Loucy (cell line): ENCODE measurements at regions not wholly inside any gene's neighbourhood (a gene's known extent, or its start where the extent isn't known, plus 50 kb on each side); places are given as distances from the start of the nearest gene placed in this dataset.

Experiments used
- H2AFZ ChIP-seq: fragments of 200-600 bp; sonication (generic); 2 replicates; pipeline ENCODE4 v1.6.0; 2016; ENCODE audit warnings: antibody characterized with exemption, mild to moderate bottlenecking, low read length, moderate library complexity
- H3F3A ChIP-seq: fragments of 200-600 bp; 2 replicates; pipeline ENCODE4 v1.6.0; 2016; ENCODE audit warnings: antibody characterized with exemption, low read depth, mild to moderate bottlenecking
- H3K27me3 ChIP-seq: fragments of 200-600 bp; sonication (generic); 2 replicates; pipeline ENCODE4 v1.6.1; 2014; ENCODE audit warnings: low read length, mild to moderate bottlenecking; ENCODE audit not compliant: insufficient read depth, poor library complexity, severe bottlenecking
- H3K36me3 ChIP-seq: fragments of 200-600 bp; sonication (generic); 2 replicates; pipeline ENCODE4 v1.6.1; 2016; ENCODE audit warnings: low read length; ENCODE audit not compliant: insufficient read depth
- H3K4me1 ChIP-seq: fragments of 200-600 bp; sonication (generic); 2 replicates; pipeline ENCODE4 v1.5.1; 2014; ENCODE audit warnings: low read length, mild to moderate bottlenecking; ENCODE audit not compliant: insufficient read depth, poor library complexity, severe bottlenecking
- H3K4me2 ChIP-seq: fragments of 200-600 bp; sonication (generic); 2 replicates; pipeline ENCODE4 v1.6.0; 2014; ENCODE audit warnings: antibody characterized with exemption, low read length, low read depth, mild to moderate bottlenecking; ENCODE audit not compliant: poor library complexity, severe bottlenecking
- H3K4me3 ChIP-seq: fragments of 200-600 bp; sonication (generic); 2 replicates; pipeline ENCODE4 v1.5.1; 2014; ENCODE audit warnings: low read length, mild to moderate bottlenecking, mixed read lengths; ENCODE audit not compliant: poor library complexity, severe bottlenecking
- H3K79me2 ChIP-seq: fragments of 200-600 bp; sonication (generic); 2 replicates; pipeline ENCODE4 v1.6.1; 2014; ENCODE audit warnings: low read length; ENCODE audit not compliant: insufficient read depth
- H3K9ac ChIP-seq: fragments of 200-600 bp; sonication (generic); 2 replicates; pipeline ENCODE4 v1.6.0; 2014; ENCODE audit warnings: mild to moderate bottlenecking, low read depth, low read length, moderate library complexity; ENCODE audit not compliant: poor library complexity, severe bottlenecking
- H3K9me2 ChIP-seq: fragments of 200-600 bp; sonication (generic); replicated peaks from 2 replicates; pipeline ENCODE4 v1.6.1; 2016; ENCODE audit warnings: low read depth, low read length, mixed read lengths
- H3K9me3 ChIP-seq: fragments of 200-600 bp; sonication (generic); 2 replicates; pipeline ENCODE4 v1.6.1; 2014; ENCODE audit warnings: mild to moderate bottlenecking, antibody characterized with exemption, low read length, low read depth; ENCODE audit not compliant: insufficient read depth
- H4K20me1 ChIP-seq: fragments of 200-600 bp; sonication (generic); 2 replicates; pipeline ENCODE4 v1.6.0; 2014; ENCODE audit warnings: antibody characterized with exemption, low read length, mild to moderate bottlenecking; ENCODE audit not compliant: insufficient read depth, poor library complexity, severe bottlenecking
- EZH2phosphoT487 ChIP-seq: fragments of 200-600 bp; IDR thresholded peaks from 2 replicates; pipeline ENCODE4 v1.6.1; 2018; ENCODE audit warnings: antibody characterized with exemption, mild to moderate bottlenecking, moderate library complexity, borderline replicate concordance
- TF ChIP-seq, protein P1 (sequence below): fragments of 200-600 bp; sonication (generic); conservative IDR thresholded peaks from 2 replicates; pipeline ENCODE4 v1.5.1; 2014; ENCODE audit warnings: mild to moderate bottlenecking, antibody characterized with exemption, low read length

DNA sequence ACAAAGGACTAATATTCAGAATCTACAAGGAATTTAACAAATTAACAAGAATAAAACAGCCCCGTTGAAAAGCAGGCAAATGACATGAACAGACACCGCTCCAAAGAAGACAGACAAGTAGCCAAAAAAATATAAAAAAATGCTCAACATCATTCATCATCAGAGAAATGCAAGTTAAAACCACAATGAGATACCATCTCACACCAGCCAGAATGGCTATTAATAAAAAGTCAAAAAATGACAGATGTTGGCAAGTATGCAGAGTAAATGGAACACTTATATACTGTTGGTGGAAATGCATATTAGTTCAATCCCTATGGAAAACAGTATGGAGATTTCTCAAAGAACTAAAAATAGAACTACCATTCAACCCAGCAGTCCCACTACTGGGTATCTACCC, 302.7 kb upstream of the RGMB start:
- Histone ChIP-seq H3K9me2 (no peaks in the 10 kb centered on the region), H3K36me3 (no peaks in the 10 kb centered on the region), H3K9ac (no peak overlapping the region), H3K79me2 (no peaks in the 10 kb centered on the region), H3K4me2 (no peak overlapping the region), H3K4me3 (no peak overlapping the region), H3F3A (no peaks in the 10 kb centered on the region), H3K4me1 (no peaks in the 10 kb centered on the region), H4K20me1 (no peaks in the 10 kb centered on the region), H3K27me3 (no peaks in the 10 kb centered on the region), H2AFZ (no peak overlapping the region), H3K9me3 (no peaks in the 10 kb centered on the region)
- no peak for TF ChIP-seq EZH2phosphoT487
- TF ChIP-seq, protein P1, sequence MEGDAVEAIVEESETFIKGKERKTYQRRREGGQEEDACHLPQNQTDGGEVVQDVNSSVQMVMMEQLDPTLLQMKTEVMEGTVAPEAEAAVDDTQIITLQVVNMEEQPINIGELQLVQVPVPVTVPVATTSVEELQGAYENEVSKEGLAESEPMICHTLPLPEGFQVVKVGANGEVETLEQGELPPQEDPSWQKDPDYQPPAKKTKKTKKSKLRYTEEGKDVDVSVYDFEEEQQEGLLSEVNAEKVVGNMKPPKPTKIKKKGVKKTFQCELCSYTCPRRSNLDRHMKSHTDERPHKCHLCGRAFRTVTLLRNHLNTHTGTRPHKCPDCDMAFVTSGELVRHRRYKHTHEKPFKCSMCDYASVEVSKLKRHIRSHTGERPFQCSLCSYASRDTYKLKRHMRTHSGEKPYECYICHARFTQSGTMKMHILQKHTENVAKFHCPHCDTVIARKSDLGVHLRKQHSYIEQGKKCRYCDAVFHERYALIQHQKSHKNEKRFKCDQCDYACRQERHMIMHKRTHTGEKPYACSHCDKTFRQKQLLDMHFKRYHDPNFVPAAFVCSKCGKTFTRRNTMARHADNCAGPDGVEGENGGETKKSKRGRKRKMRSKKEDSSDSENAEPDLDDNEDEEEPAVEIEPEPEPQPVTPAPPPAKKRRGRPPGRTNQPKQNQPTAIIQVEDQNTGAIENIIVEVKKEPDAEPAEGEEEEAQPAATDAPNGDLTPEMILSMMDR, result no peak

DNA sequence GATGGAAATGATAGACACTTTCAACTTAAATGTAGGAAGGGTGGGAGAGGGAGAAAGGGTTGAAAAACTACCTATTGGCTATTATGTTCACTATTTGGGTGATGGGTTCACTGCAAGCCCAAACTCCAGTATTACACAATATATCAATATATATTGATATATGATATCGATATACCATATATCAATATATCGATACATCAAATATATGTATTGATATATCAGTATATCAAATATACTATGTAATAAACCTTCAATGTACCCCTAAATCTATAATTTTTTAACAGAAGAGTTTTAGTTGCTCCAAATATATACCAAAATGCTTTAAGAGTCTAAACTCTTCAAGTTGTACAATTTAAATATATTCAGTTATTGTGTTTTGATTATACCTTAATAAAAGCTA, 302.0 kb upstream of the RGMB start:
- H3K9me2 ChIP-seq, result no peaks in the 10 kb centered on the region
- H3K9me3 ChIP-seq, result no peaks in the 10 kb centered on the region
- no peaks in the 10 kb centered on the region for H3K27me3 ChIP-seq
- H3F3A ChIP-seq, result no peaks in the 10 kb centered on the region
- no peaks in the 10 kb centered on the region for H3K36me3 ChIP-seq
- no peaks in the 10 kb centered on the region for H3K79me2 ChIP-seq
- H3K4me1 ChIP-seq, result no peaks in the 10 kb centered on the region
- TF ChIP-seq, protein P1, result no peak
- TF ChIP-seq EZH2phosphoT487, result no peak
- H3K9ac ChIP-seq, result no peak overlapping the region
- no peaks in the 10 kb centered on the region for H4K20me1 ChIP-seq
- no peak overlapping the region for H3K4me2 ChIP-seq
- H2AFZ ChIP-seq, result no peak overlapping the region
- no peak overlapping the region for H3K4me3 ChIP-seq

DNA sequence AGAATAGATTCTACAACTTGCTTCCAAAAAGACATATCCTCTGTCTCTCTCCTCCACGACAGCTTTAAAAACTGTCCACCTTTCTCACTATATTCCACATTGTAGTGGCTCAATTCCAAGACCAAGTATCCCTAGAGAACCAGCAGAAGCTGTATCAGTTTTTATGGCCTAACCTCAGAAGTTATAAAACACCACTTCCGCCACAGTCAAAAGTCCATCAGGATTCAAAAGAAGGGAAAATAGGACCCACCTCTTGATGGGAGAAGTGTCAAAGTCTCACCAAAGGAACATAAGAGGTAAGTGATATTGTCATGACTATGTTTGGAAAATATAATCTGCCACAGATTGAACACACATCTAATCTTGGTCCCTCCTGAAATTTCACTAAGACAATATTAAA, 299.2 kb upstream of the RGMB start:
- Histone ChIP-seq H2AFZ (no peak overlapping the region), H3K9ac (no peak overlapping the region), H3K79me2 (no peaks in the 10 kb centered on the region), H3K9me3 (no peaks in the 10 kb centered on the region), H3F3A (no peaks in the 10 kb centered on the region), H3K36me3 (no peaks in the 10 kb centered on the region), H4K20me1 (no peaks in the 10 kb centered on the region), H3K4me1 (no peaks in the 10 kb centered on the region), H3K27me3 (no peaks in the 10 kb centered on the region), H3K4me3 (no peak overlapping the region), H3K4me2 (no peak overlapping the region), H3K9me2 (no peaks in the 10 kb centered on the region)
- no peak for TF ChIP-seq EZH2phosphoT487
- TF ChIP-seq, protein P1, result no peak
